IMR-90 (cell line): ENCODE measurements at regions not wholly inside any gene's neighbourhood (a gene's known extent, or its start where the extent isn't known, plus 50 kb on each side); places are given as distances from the start of the nearest gene placed in this dataset.

Experiments
- ATAC-seq: fragments of 200-7000 bp; cut with Tn5 transposase; 2 replicates; pipeline ENCODE4 v1.9.1; 2020; ENCODE audit warnings: low read depth, mild to moderate bottlenecking, moderate library complexity
- BruUV-seq: library from RNA; stranded (reverse); fragments of 400-500 nt; replicated peaks from 2 replicates; lab custom pipeline; 2021; lab: Mats Ljungman, UMichigan
- CTCF ChIA-PET: fragments of 300-600 bp; formaldehyde crosslinking; extraction: SDS; loops from one replicate; lab custom pipeline; 2021; ENCODE audit warnings: antibody characterized with exemption; lab: Yijun Ruan, JAX
- POLR2A ChIA-PET: fragments of 300-600 bp; sonication (Branson Sonifier 250); formaldehyde crosslinking; loops from one replicate; lab custom pipeline; 2022; ENCODE audit warnings: antibody characterized with exemption; ENCODE audit not compliant: unreplicated experiment; lab: Charles Lee
- DNase-seq: peaks from one replicate; pipeline ENCODE4 v3.0.0; 2013
- H2AFZ ChIP-seq: replicated peaks from 2 replicates; pipeline ENCODE3; 2013; ENCODE audit warnings: low read length, mild to moderate bottlenecking; ENCODE audit not compliant: poor library complexity
- H2AK5ac ChIP-seq: 2 replicates; pipeline ENCODE4 v1.6.1; 2013; ENCODE audit warnings: low read depth, low read length, inconsistent platforms
- H2AK9ac ChIP-seq: replicated peaks from 2 replicates; pipeline ENCODE3; 2013; ENCODE audit warnings: mild to moderate bottlenecking, low read depth, low read length, moderate library complexity; ENCODE audit not compliant: poor library complexity
- H2BK120ac ChIP-seq: 2 replicates; pipeline ENCODE4 v1.6.1; 2013; ENCODE audit warnings: low read depth, low read length, inconsistent platforms
- H2BK15ac ChIP-seq: 3 replicates; pipeline ENCODE4 v1.6.1; 2013; ENCODE audit warnings: low read depth, low read length, inconsistent platforms
- H2BK20ac ChIP-seq: 2 replicates; pipeline ENCODE4 v1.6.1; 2013; ENCODE audit warnings: low read depth, mild to moderate bottlenecking, inconsistent platforms, low read length, moderate library complexity
- H2BK5ac ChIP-seq: 2 replicates; pipeline ENCODE4 v1.6.1; 2013; ENCODE audit warnings: mild to moderate bottlenecking, low read depth, low read length, inconsistent platforms; ENCODE audit not compliant: poor library complexity, severe bottlenecking
- H3K14ac ChIP-seq: replicated peaks from 2 replicates; pipeline ENCODE4 v1.6.1; 2013; ENCODE audit warnings: low read depth, low read length, inconsistent platforms
- H3K18ac ChIP-seq: 2 replicates; pipeline ENCODE4 v1.6.1; 2013; ENCODE audit warnings: low read depth, low read length, control low read depth
- H3K23ac ChIP-seq: 2 replicates; pipeline ENCODE4 v1.6.1; 2013; ENCODE audit warnings: low read depth, low read length, inconsistent platforms
- H3K27ac ChIP-seq: 2 replicates; pipeline ENCODE4 v1.5.1; 2013; ENCODE audit warnings: mild to moderate bottlenecking, control low read depth, low read length; ENCODE audit not compliant: insufficient read depth
- H3K27me3 ChIP-seq: 2 replicates; pipeline ENCODE4 v1.6.1; 2013; ENCODE audit warnings: low read length; ENCODE audit not compliant: control insufficient read depth, insufficient read depth
- H3K36me3 ChIP-seq: 2 replicates; pipeline ENCODE4 v1.6.1; 2013; ENCODE audit warnings: low read length, mixed read lengths; ENCODE audit not compliant: control insufficient read depth, insufficient read depth
- H3K4ac ChIP-seq: 2 replicates; pipeline ENCODE4 v1.6.1; 2013; ENCODE audit warnings: low read depth, low read length, inconsistent platforms
- H3K4me1 ChIP-seq: 2 replicates; pipeline ENCODE4 v1.6.1; 2013; ENCODE audit warnings: low read length, mixed read lengths; ENCODE audit not compliant: control insufficient read depth, insufficient read depth
- H3K4me2 ChIP-seq: 2 replicates; pipeline ENCODE4 v1.6.1; 2013; ENCODE audit warnings: low read depth, mild to moderate bottlenecking, control low read depth, low read length, moderate library complexity
- H3K4me3 ChIP-seq: 2 replicates; pipeline ENCODE4 v1.5.1; 2013; ENCODE audit warnings: low read depth, mild to moderate bottlenecking, control low read depth, low read length, moderate library complexity; ENCODE audit not compliant: insufficient read depth
- H3K56ac ChIP-seq: 2 replicates; pipeline ENCODE4 v1.6.1; 2013; ENCODE audit warnings: low read length, inconsistent platforms; ENCODE audit not compliant: insufficient read depth; ENCODE audit errors: extremely low read depth
- H3K79me1 ChIP-seq, 2 experiments: 2 replicates each; pipeline ENCODE4 v1.6.1; 2013; ENCODE audit warnings: low read length in 2 of 2, inconsistent platforms in 1 of 2, low read depth in 1 of 2
- H3K9ac ChIP-seq: 2 replicates; pipeline ENCODE4 v1.6.1; 2013; ENCODE audit warnings: low read depth, low read length, control low read depth
- H3K9me1 ChIP-seq: 2 replicates; pipeline ENCODE4 v1.6.1; 2013; ENCODE audit warnings: low read length, inconsistent platforms; ENCODE audit not compliant: insufficient read depth
- H3K9me3 ChIP-seq: 2 replicates; pipeline ENCODE4 v1.6.1; 2013; ENCODE audit warnings: low read length; ENCODE audit not compliant: control insufficient read depth, insufficient read depth
- H4K20me1 ChIP-seq: 2 replicates; pipeline ENCODE4 v1.6.1; 2013; ENCODE audit warnings: low read length, inconsistent platforms; ENCODE audit not compliant: insufficient read depth
- H4K5ac ChIP-seq: 2 replicates; pipeline ENCODE4 v1.6.1; 2013; ENCODE audit warnings: mild to moderate bottlenecking, low read depth, low read length, control low read depth
- H4K8ac ChIP-seq, 2 experiments: 2 replicates each; pipeline ENCODE4 v1.6.1; 2013; ENCODE audit warnings: low read depth in 2 of 2, low read length in 2 of 2, control low read depth in 1 of 2, inconsistent platforms in 1 of 2
- H4K91ac ChIP-seq: 2 replicates; pipeline ENCODE4 v1.6.1; 2013; ENCODE audit warnings: low read depth, low read length, inconsistent platforms; ENCODE audit not compliant: insufficient read depth
- BHLHE40 ChIP-seq: fragments of 150-350 bp; IDR thresholded peaks from 2 replicates; pipeline ENCODE4 v1.6.1; 2016; ENCODE audit warnings: mild to moderate bottlenecking, low read depth, low read length
- CEBPB ChIP-seq: IDR thresholded peaks from 2 replicates; pipeline ENCODE4 v1.6.1; 2012; ENCODE audit warnings: low read depth, low read length, improper control_type of control experiment
- CTCF ChIP-seq: conservative IDR thresholded peaks from 2 replicates; pipeline ENCODE4 v1.5.1; 2012; ENCODE audit warnings: mild to moderate bottlenecking, low read depth, low read length, improper control_type of control experiment
- ELK1 ChIP-seq: fragments of 150-350 bp; IDR thresholded peaks from 2 replicates; pipeline ENCODE4 v1.6.1; 2016; ENCODE audit warnings: low read depth, mild to moderate bottlenecking, low read length, moderate library complexity, borderline replicate concordance
- FOS ChIP-seq: fragments of 150-350 bp; IDR thresholded peaks from 2 replicates; pipeline ENCODE4 v1.6.1; 2016; ENCODE audit warnings: low read depth, low read length
- MAFK ChIP-seq: IDR thresholded peaks from 2 replicates; pipeline ENCODE4 v1.6.1; 2012; ENCODE audit warnings: low read depth, low read length, improper control_type of control experiment
- MAZ ChIP-seq: IDR thresholded peaks from 2 replicates; pipeline ENCODE4 v1.6.1; 2012; ENCODE audit warnings: low read depth, mild to moderate bottlenecking, low read length, improper control_type of control experiment, moderate library complexity, borderline replicate concordance
- MXI1 ChIP-seq: IDR thresholded peaks from 2 replicates; pipeline ENCODE4 v1.6.1; 2012; ENCODE audit warnings: low read depth, mild to moderate bottlenecking, low read length, moderate library complexity, borderline replicate concordance
- POLR2A ChIP-seq: IDR thresholded peaks from 2 replicates; pipeline ENCODE4 v1.6.1; 2012; ENCODE audit warnings: mild to moderate bottlenecking, low read depth, low read length
- RAD21 ChIP-seq: IDR thresholded peaks from 2 replicates; pipeline ENCODE4 v1.6.1; 2012; ENCODE audit warnings: low read length, improper control_type of control experiment
- RCOR1 ChIP-seq: IDR thresholded peaks from 2 replicates; pipeline ENCODE4 v1.6.1; 2012; ENCODE audit warnings: mild to moderate bottlenecking, low read length, improper control_type of control experiment; ENCODE audit not compliant: insufficient replicate concordance
- RFX5 ChIP-seq: IDR thresholded peaks from 2 replicates; pipeline ENCODE4 v1.8.0; 2012; ENCODE audit warnings: low read depth, mild to moderate bottlenecking, low read length, moderate library complexity
- SMC3 ChIP-seq: fragments of 150-350 bp; IDR thresholded peaks from 2 replicates; pipeline ENCODE4 v1.6.1; 2016; ENCODE audit warnings: low read depth, mild to moderate bottlenecking, antibody characterized with exemption, low read length, moderate library complexity
- USF2 ChIP-seq: fragments of 150-350 bp; IDR thresholded peaks from 2 replicates; pipeline ENCODE4 v1.6.1; 2017; ENCODE audit warnings: mild to moderate bottlenecking, antibody characterized with exemption, low read length, low read depth
- WGBS, 2 experiments: methylation state at CpG; one replicate each; pipeline versions ENCODE4 v1.1.5 to v1.1.7; 2013; ENCODE audit warnings: missing lambda C conversion rate in 2 of 2; ENCODE audit not compliant: insufficient read length in 1 of 2; ENCODE audit errors: extremely low coverage in 2 of 2; 5-methylcytosine and 5-hydroxymethylcytosine counted together
- dilution Hi-C: fragments of 300-500 bp; cut with HindIII; formaldehyde crosslinking; loops from one replicate; pipeline ENCODE4 v1.14.3; 2018; ENCODE audit warnings: low sequenced_read_pairs; ENCODE audit not compliant: unreplicated experiment
- in situ Hi-C: fragments of 300-500 bp; cut with MboI; formaldehyde crosslinking; loops from 3 replicates; pipeline ENCODE4 v1.14.3; 2019; ENCODE audit warnings: low sequenced_read_pairs, inconsistent platforms, mixed read lengths
- intact Hi-C: fragments of 100-400 bp; cut with micrococcal nuclease; formaldehyde crosslinking; loops from 2 replicates; pipeline ENCODE4 v1.10.0; 2022

GRCh38 chr2:81528852-81529480 lies 1224.4 kb upstream of the LRRTM1 start:
- no peak for TF ChIP-seq RAD21
- TF ChIP-seq USF2 = no peak
- no peak for TF ChIP-seq ELK1
- TF ChIP-seq MAZ = no peak
- no peak for TF ChIP-seq FOS
- no peak for TF ChIP-seq POLR2A
- no peak for TF ChIP-seq CTCF
- TF ChIP-seq RFX5 = no peak
- no peak for TF ChIP-seq MAFK
- TF ChIP-seq RCOR1 = no peak
- no peak for TF ChIP-seq CEBPB
- no peak for TF ChIP-seq SMC3
- TF ChIP-seq MXI1 = no peak
- TF ChIP-seq BHLHE40 = no peak
- Histone ChIP-seq H3K18ac (no peak overlapping the region), H2AK5ac (no peak overlapping the region), H3K27ac (no peak overlapping the region), H3K23ac (no peak overlapping the region), H2BK5ac (no peak overlapping the region), H3K4me3 (no peak overlapping the region), H2BK20ac (no peak overlapping the region), H4K8ac (no peak overlapping the region), H2BK15ac (no peak overlapping the region), H4K20me1 (no peaks in the 10 kb centered on the region), H3K9me3 (peaks cover 6% of the 10 kb centered on the region), H2AFZ (no peak overlapping the region), H3K4me1 (no peaks in the 10 kb centered on the region), H2AK9ac (no peak overlapping the region), H3K36me3 (no peaks in the 10 kb centered on the region), H3K9me1 (no peaks in the 10 kb centered on the region), H3K56ac (no peak overlapping the region), H3K9ac (no peak overlapping the region), H4K91ac (no peak overlapping the region), H3K14ac (no peak overlapping the region), H2BK120ac (no peak overlapping the region), H3K27me3 (no peaks in the 10 kb centered on the region), H3K4ac (no peak overlapping the region), H3K79me1 (no peaks in the 10 kb centered on the region), H3K4me2 (no peak overlapping the region), H4K5ac (no peak overlapping the region)
- no peak for ATAC-seq
- 63% methylated on average over 2 of the region's 3 CpGs; no CpG with 5 or more reads in 1 of the 2 experiments for WGBS, 2 experiments
- CTCF ChIA-PET = no interaction called here
- POLR2A ChIA-PET = no interaction called here
- BruUV-seq = no TSS peak
- intact Hi-C loops = no loop called here
- DNase-seq = no peak
- dilution Hi-C loops = no loop called here
- in situ Hi-C loops = no loop called here
